ENCODE measurements at regions not wholly inside any gene's neighbourhood (a gene's known extent, or its start where the extent isn't known, plus 50 kb on each side); places are given as distances from the start of the nearest gene placed in this dataset.

- TF ChIP-seq NFXL1 (IDR thresholded peaks at IDR 0.05; ENCODE audit: borderline replicate concordance), result no peak
Measured at GRCh38 chr4:129821073-129821472, 725.1 kb downstream of the C4orf33 start (continued).

DNA sequence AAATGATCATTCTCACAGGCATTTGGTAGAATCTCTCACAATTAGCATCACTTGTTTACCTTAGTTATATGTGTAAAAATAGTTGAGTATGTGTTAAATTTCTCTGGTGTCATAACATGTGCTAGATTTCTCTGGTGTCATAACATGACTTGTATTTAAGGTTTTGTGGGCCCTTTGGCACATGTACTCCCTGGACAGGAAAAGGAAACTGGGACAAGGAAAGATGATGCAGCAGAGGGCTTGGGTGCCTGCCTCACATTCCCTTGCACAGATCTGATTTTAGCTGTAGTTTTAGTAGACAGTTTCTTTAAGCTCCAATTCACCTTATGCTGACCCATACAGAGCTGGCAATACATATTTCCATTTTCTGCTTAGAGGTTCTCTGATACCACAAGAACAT lies 726.0 kb downstream of the C4orf33 start:
- in situ Hi-C loops (cut with MboI), result no loop called here
- Histone ChIP-seq H3K4me2 (ENCODE audit: control insufficient read depth, insufficient read depth) (no peak overlapping the region), H3K4me3 (no peak overlapping the region), H2AFZ (ENCODE audit: control insufficient read depth, low read depth, low read length) (no peak overlapping the region), H3K9ac (ENCODE audit: control insufficient read depth, insufficient read depth, low read length) (no peak overlapping the region), H3K4me1 (ENCODE audit: control insufficient read depth, insufficient read depth, low read length) (no peaks in the 10 kb centered on the region), H3K27me3 (replicated peaks in 1 of 2; ENCODE audit: control insufficient read depth in 2 of 2, insufficient read depth in 2 of 2, low read length in 1 of 2) (no peaks in the 10 kb centered on the region), H3K36me3 (ENCODE audit: control insufficient read depth in 2 of 2, insufficient read depth in 2 of 2, low read length in 1 of 2) (no peaks in the 10 kb centered on the region), H4K20me1 (ENCODE audit: control insufficient read depth, insufficient read depth) (no peaks in the 10 kb centered on the region), H3K27ac (ENCODE audit: control insufficient read depth, insufficient read depth) (no peak overlapping the region), H3K79me2 (ENCODE audit: control insufficient read depth, insufficient read depth, low read length) (no peaks in the 10 kb centered on the region), H3K9me3 (replicated peaks; ENCODE audit: control insufficient read depth, insufficient read depth, low read length) (no peaks in the 10 kb centered on the region)
- BruUV-seq (replicated peaks), result no TSS peak
- ChIA-PET POLR2A (no interaction called here), SMC1A (ENCODE audit: uncharacterized antibody, unreplicated experiment) (interaction anchor here (0.6 kb wide), 1 partner anchor 63 kb away, joined by 3 read pairs; no protein-coding TSS in a partner anchor), RAD21 (ENCODE audit: unreplicated experiment) (no interaction called here), CTCF (no interaction called here)
- TF ChIP-seq NR2F1 (conservative IDR thresholded peaks at IDR 0.05), result no peak
- no peak for TF ChIP-seq RAD21 (IDR thresholded peaks at IDR 0.05; ENCODE audit: insufficient read depth, low read depth, low read length)
- no peak for TF ChIP-seq BRCA1 (IDR thresholded peaks at IDR 0.05; ENCODE audit: low read depth, low read length)
- TF ChIP-seq TCF7 (IDR thresholded peaks at IDR 0.05; ENCODE audit: borderline replicate concordance), result no peak
- TF ChIP-seq SREBF1 (IDR thresholded peaks at IDR 0.05; ENCODE audit: low read length), result no peak
- TF ChIP-seq IRF4 (IDR thresholded peaks at IDR 0.05; ENCODE audit: low read depth, low read length), result no peak
- TF ChIP-seq, protein P1, sequence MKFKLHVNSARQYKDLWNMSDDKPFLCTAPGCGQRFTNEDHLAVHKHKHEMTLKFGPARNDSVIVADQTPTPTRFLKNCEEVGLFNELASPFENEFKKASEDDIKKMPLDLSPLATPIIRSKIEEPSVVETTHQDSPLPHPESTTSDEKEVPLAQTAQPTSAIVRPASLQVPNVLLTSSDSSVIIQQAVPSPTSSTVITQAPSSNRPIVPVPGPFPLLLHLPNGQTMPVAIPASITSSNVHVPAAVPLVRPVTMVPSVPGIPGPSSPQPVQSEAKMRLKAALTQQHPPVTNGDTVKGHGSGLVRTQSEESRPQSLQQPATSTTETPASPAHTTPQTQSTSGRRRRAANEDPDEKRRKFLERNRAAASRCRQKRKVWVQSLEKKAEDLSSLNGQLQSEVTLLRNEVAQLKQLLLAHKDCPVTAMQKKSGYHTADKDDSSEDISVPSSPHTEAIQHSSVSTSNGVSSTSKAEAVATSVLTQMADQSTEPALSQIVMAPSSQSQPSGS (IDR thresholded peaks at IDR 0.05; ENCODE audit: low read length), result no peak
- TF ChIP-seq ASH2L (IDR thresholded peaks at IDR 0.05; ENCODE audit: borderline replicate concordance, low read depth), result no peak
- DNase-seq (ENCODE audit: low read depth, low spot score) (no peak), FAIRE-seq (no peak), ATAC-seq (no peak)
- intact Hi-C loops (cut with micrococcal nuclease; ENCODE audit: unreplicated experiment), result no loop called here

Measured in GM12878 (cell line).